GM12875 (cell line): ENCODE measurements at regions not wholly inside any gene's neighbourhood (a gene's known extent, or its start where the extent isn't known, plus 50 kb on each side); places are given as distances from the start of the nearest gene placed in this dataset.

Experiments
- H3K4me3 ChIP-seq: one replicate; pipeline ENCODE4 v1.5.1; 2011; ENCODE audit warnings: low read depth, low read length, control low read depth
- TF ChIP-seq, protein P1 (sequence below): IDR thresholded peaks from 2 replicates; pipeline ENCODE4 v1.5.1; 2011; ENCODE audit warnings: low read depth, mild to moderate bottlenecking, control low read depth, inconsistent platforms, low read length, moderate library complexity, borderline replicate concordance; ENCODE audit not compliant: insufficient read depth

DNA sequence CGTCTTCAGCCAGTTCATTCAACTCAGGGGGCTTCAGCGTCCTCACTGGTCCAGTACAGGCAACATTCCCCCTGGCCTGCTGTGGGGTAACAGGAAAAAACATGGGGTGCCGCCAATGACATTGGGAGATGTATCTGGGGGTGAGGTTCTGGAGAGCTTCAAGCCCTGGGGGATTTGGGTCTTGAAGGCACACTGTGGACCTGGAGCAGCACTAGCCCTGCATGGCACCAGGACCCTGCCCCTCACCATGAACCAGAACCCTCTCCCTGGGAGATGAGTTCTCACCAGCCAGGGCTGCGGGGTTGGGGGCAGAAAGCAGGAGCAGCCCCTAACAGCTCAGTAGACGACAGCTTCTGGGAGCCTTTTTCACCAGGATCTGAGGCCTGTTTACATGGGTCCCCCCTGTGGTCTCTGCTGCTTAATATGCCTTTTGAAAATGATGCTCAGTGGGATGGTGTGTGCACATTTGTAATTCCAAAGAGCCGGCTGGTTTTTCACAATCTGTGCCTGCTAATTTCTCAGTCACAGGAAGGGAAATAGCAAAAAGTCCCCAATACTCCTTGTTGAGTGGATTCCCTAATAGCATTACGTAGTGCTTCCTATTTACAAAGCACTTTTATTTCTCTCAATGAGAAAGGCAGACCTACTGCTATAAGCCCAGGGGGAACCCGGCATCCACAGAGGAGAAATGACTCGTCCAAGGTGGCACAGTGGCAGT is 509.5 kb downstream of the RPS24 start:
- H3K4me3 ChIP-seq = no peak overlapping the region
- TF ChIP-seq, protein P1, sequence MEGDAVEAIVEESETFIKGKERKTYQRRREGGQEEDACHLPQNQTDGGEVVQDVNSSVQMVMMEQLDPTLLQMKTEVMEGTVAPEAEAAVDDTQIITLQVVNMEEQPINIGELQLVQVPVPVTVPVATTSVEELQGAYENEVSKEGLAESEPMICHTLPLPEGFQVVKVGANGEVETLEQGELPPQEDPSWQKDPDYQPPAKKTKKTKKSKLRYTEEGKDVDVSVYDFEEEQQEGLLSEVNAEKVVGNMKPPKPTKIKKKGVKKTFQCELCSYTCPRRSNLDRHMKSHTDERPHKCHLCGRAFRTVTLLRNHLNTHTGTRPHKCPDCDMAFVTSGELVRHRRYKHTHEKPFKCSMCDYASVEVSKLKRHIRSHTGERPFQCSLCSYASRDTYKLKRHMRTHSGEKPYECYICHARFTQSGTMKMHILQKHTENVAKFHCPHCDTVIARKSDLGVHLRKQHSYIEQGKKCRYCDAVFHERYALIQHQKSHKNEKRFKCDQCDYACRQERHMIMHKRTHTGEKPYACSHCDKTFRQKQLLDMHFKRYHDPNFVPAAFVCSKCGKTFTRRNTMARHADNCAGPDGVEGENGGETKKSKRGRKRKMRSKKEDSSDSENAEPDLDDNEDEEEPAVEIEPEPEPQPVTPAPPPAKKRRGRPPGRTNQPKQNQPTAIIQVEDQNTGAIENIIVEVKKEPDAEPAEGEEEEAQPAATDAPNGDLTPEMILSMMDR = no peak

DNA sequence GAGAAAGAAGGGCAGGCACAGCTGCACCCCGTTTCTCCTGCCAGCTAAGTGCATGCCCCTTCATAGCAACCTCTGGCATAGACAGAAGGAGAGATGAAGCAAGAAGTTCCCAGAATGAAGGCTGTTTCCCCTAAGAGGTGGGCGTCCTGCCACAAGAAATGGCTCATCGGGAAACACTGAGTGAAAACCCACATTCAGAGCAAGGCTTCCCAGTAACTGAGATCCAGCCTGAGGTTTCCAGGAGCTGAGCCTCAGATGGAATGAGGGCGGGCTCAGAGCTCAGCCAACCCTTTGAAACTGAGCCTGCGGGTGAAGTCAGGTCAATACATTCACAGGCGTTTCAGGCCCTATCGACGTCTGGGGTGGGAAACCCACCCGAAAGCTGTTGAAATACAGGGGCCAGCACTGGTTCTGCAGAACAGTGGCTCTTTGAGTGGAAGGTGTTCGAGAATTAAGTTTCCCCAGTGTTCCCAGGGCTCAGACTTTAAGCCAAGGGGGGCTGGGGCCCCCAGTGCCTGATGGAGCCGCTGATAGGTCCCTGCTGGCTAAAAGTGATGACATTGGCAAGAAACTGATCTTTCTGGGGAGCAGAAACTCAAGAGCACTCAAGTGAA is 510.2 kb downstream of the RPS24 start:
- TF ChIP-seq, protein P1 = no peak
- H3K4me3 ChIP-seq = no peak overlapping the region

DNA sequence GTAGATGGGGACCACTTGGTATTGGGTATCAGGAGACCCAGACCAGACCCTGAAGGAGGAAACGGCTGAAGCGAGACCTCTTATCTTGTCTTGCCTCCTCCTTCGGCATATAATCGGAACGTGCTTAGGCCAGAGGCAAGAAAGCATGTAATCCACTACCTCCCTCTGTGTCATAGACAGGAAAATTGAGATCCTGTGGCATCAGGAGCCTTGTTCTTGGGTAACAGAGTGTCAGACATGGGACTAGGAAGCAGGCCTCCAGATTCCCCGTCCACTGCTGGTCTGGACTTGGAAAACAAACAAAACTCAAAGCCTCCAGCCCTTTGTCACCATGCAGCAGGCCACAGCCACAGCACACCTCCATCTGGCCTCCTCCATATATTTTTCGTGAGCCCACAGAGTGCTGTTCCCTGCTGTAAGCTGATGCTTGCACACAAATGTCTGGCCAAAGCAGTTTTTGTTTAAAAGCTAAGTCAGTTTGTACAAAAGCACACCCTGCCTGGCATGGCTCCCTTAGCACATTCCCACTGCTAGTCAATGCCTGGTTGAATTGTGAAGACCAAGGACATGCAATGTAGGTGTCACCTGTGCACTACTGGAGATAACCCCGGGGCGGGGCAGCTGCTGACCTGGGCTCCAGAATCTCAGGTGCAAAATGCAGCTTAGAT is 510.9 kb downstream of the RPS24 start:
- H3K4me3 ChIP-seq = no peak overlapping the region
- TF ChIP-seq, protein P1 = no peak

DNA sequence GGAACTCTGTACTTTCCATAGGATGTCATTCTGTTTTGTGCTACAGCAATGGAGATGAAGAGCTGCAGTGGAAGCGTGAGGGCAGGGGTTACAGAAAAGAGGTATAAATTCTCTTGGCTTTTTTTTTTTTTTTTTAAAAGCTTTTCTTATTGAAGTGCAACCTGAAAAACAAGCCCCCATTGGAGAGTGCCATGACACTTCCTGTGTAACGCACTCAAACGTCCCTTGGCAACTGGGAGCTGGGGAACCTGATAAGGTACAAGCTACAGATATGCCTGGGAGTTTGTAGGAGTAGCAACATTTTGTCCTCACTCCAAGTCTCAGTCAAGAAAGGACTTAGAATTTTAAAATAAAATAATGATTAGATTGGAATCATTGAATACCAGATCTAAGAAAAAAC is 512.1 kb downstream of the RPS24 start:
- TF ChIP-seq, protein P1 = no peak
- H3K4me3 ChIP-seq = no peak overlapping the region

DNA sequence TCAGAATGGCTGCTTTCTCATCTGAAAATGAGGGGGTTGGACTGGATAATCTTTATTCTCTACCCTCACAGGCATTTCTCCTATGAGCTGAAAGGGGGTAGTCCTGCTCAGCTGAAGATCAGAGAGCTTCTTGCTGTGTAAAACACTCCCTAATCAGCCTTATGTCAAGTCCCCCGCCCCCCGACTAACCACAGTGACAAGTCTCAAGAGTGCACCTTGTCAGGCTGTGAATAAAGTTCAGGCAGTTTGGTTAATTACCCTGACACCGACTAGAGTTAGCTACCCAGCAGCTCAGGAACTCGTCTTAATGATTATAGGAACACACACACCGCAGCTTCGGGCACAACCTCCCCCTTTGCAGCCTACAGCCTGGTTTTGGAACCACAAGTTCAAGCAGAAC is 513.7 kb downstream of the RPS24 start:
- TF ChIP-seq, protein P1 = no peak
- no peak overlapping the region for H3K4me3 ChIP-seq

DNA sequence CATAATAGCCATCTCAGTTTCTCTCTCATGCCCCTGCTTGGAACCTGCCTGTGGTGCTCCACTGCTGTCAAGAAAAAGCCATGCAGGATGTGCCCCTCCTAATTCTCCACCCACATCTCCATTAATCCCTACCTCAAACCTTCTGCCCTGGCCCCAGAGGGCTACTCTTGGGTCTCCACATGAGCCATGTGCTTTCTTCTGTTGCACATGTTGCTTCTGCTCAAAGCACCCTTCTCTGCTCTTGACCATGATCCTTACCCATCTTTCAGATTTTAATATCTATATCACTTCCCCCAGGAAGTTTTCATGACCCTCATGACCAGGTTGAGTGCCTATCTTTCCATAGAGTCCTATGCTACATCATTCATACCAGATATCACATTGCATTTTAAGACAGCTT is 514.2 kb downstream of the RPS24 start:
- no peak overlapping the region for H3K4me3 ChIP-seq
- TF ChIP-seq, protein P1 = no peak
